ENCODE measurements at regions not wholly inside any gene's neighbourhood (a gene's known extent, or its start where the extent isn't known, plus 50 kb on each side); places are given as distances from the start of the nearest gene placed in this dataset.

DNA sequence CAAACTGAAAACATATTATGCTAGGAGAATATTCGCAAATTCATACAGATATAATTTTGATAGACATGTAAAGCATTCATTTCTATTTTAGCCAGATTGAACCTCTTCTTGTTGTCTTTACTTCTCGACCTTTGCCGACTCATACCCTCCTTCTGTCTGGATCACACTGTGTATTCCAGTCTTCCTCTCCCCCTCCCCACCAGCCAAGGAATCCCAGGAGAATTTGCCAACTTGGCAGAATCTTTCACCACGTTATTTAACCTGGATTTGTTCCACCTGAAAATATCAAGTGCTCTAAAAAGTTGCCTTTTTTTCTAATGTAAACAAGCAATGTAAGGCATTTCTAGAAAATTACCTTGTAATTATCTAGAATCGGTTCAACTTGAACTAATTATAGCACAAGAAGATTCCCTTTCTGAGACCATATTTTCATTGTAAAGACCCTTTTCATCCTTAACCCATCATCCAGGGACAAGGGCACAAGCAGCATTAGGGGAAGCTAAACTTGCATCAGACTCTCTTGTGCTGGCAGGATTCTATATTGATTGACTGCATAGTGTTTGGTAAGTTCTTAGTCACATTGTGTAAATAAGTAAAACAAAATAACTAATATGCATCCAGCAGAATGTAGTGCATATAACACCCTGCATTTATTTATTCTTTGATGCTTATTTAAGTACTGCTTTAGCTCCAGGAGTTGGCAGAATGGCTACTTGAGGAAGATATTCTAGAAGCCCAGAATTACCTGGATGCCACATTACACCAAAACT is 1328.7 kb upstream of the NXPH2 start:
- DNase-seq, result no peak
- Mint-ChIP-seq H3K9me3 (peaks cover 3% of the 10 kb centered on the region), H3K4me3 (no peak overlapping the region), H3K27me3 (no peaks in the 10 kb centered on the region), H3K36me3 (ENCODE audit: low read depth) (no peaks in the 10 kb centered on the region), H3K27ac (no peak overlapping the region), H3K4me1 (no peaks in the 10 kb centered on the region)
- POLR2A ChIA-PET, result no interaction called here
- no peak for ATAC-seq (ENCODE audit: low read depth)
- TF ChIP-seq, protein P1, sequence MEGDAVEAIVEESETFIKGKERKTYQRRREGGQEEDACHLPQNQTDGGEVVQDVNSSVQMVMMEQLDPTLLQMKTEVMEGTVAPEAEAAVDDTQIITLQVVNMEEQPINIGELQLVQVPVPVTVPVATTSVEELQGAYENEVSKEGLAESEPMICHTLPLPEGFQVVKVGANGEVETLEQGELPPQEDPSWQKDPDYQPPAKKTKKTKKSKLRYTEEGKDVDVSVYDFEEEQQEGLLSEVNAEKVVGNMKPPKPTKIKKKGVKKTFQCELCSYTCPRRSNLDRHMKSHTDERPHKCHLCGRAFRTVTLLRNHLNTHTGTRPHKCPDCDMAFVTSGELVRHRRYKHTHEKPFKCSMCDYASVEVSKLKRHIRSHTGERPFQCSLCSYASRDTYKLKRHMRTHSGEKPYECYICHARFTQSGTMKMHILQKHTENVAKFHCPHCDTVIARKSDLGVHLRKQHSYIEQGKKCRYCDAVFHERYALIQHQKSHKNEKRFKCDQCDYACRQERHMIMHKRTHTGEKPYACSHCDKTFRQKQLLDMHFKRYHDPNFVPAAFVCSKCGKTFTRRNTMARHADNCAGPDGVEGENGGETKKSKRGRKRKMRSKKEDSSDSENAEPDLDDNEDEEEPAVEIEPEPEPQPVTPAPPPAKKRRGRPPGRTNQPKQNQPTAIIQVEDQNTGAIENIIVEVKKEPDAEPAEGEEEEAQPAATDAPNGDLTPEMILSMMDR (IDR thresholded peaks at IDR 0.05), result no peak
- intact Hi-C loops (cut with micrococcal nuclease), result no loop called here
- CTCF ChIA-PET, result no interaction called here

DNA sequence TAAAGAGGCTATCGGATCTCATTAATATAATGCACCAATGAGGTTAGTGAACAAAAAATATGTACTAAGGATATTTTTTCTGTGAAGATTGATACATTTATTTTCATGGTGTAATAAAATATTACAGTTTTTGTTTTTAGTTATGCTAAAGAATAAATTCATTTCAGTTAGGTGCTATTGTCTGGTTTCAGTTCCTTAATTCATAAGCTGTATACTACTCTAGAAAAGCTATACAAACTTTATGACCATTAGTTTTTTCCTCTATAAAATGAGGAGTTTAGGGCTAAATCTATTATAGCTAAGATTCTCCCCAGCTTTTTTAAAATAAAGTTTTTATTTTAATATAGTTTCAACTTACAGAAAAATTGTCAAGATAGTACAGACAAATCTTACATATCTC is 1311.7 kb upstream of the NXPH2 start:
- ATAC-seq (ENCODE audit: low read depth) (no peak), DNase-seq (no peak)
- TF ChIP-seq, protein P1 (IDR thresholded peaks at IDR 0.05), result no peak
- Mint-ChIP-seq H3K9me3 (no peaks in the 10 kb centered on the region), H3K36me3 (ENCODE audit: low read depth) (no peaks in the 10 kb centered on the region), H3K27ac (no peak overlapping the region), H3K27me3 (no peaks in the 10 kb centered on the region), H3K4me3 (no peak overlapping the region), H3K4me1 (no peaks in the 10 kb centered on the region)
- intact Hi-C loops (cut with micrococcal nuclease), result no loop called here
- ChIA-PET POLR2A (no interaction called here), CTCF (no interaction called here)

DNA sequence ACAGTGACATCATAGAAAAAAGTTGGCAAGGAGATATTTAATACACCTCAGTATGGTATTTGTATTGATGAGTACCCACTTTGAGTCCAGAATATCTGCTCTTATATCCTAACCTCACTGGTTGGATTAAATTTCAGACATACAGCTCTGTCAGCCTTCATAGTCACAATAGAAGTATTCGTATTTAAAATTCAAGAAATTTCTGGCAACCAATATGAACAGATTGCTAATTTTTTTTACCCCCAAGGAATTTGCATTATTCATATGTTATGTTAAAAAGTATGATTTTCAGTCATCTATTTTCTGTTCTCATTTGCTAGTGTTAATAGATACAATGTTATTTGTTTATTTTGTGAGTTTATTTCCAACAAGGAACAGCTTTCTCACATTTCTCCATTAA is 1306.8 kb upstream of the NXPH2 start:
- Mint-ChIP-seq H3K4me3 (no peak overlapping the region), H3K27me3 (no peaks in the 10 kb centered on the region), H3K9me3 (no peaks in the 10 kb centered on the region), H3K36me3 (ENCODE audit: low read depth) (no peaks in the 10 kb centered on the region), H3K4me1 (no peaks in the 10 kb centered on the region), H3K27ac (no peak overlapping the region)
- ChIA-PET CTCF (no interaction called here), POLR2A (no interaction called here)
- TF ChIP-seq, protein P1 (IDR thresholded peaks at IDR 0.05), result no peak
- no peak for DNase-seq
- intact Hi-C loops (cut with micrococcal nuclease), result no loop called here
- ATAC-seq (ENCODE audit: low read depth), result no peak

DNA sequence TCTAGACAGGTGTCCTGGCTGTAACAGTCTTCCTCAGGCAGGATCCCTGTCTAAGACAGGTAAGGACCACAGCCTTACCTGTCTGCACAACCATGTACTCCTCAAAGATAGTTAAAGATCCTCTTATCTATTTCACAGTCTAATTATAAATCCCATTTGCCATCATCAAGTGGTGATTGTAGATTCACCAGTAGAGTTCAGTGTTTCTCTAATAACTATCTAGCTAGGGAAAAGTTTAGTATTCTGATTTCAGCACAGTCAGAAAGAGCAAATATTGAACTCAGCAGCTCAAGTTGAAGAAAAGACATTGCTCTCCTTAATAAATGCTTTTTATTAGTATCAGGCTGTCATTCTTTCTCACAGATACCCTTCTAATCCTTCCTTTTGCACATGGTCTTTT is 1305.5 kb upstream of the NXPH2 start:
- intact Hi-C loops (cut with micrococcal nuclease), result no loop called here
- no peak overlapping the region for H3K27ac Mint-ChIP-seq
- POLR2A ChIA-PET, result no interaction called here
- H3K4me1 Mint-ChIP-seq, result no peaks in the 10 kb centered on the region
- H3K36me3 Mint-ChIP-seq (ENCODE audit: low read depth), result no peaks in the 10 kb centered on the region
- no peak overlapping the region for H3K4me3 Mint-ChIP-seq
- H3K27me3 Mint-ChIP-seq, result no peaks in the 10 kb centered on the region
- H3K9me3 Mint-ChIP-seq, result no peaks in the 10 kb centered on the region
- ATAC-seq (ENCODE audit: low read depth) (no peak), DNase-seq (no peak)
- CTCF ChIA-PET, result no interaction called here
- TF ChIP-seq, protein P1 (IDR thresholded peaks at IDR 0.05), result no peak

DNA sequence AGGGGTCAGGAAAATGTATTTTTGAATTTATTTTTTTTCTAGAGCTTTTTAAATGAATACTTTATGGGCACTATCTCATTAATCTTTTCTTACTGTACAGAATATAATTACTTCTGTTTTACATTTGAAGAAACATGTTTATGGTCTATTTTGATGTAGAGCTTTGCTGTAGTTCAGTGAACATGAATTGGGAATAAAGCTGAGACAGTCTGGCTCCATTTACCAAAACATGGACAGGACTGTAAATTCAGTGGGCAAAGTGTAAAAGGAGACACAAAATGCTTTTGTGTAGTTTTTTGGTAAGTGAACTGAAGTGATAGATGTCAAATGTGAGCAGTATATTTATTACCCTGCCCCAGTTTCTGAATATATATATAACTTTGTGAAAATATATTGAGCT is 1298.8 kb upstream of the NXPH2 start:
- no peaks in the 10 kb centered on the region for H3K4me1 Mint-ChIP-seq
- ChIA-PET POLR2A (no interaction called here), CTCF (no interaction called here)
- no peak overlapping the region for H3K4me3 Mint-ChIP-seq
- TF ChIP-seq, protein P1 (IDR thresholded peaks at IDR 0.05), result no peak
- H3K36me3 Mint-ChIP-seq (ENCODE audit: low read depth), result no peaks in the 10 kb centered on the region
- peaks cover 3% of the 10 kb centered on the region for H3K9me3 Mint-ChIP-seq
- intact Hi-C loops (cut with micrococcal nuclease), result no loop called here
- no peaks in the 10 kb centered on the region for H3K27me3 Mint-ChIP-seq
- DNase-seq (no peak), ATAC-seq (ENCODE audit: low read depth) (no peak)
- H3K27ac Mint-ChIP-seq, result no peak overlapping the region

All from activated B cell treated with CpG ODN at 0.5 μM for 24 hours (primary cell).